K562 (cell line): ENCODE measurements at regions not wholly inside any gene's neighbourhood (a gene's known extent, or its start where the extent isn't known, plus 50 kb on each side); places are given as distances from the start of the nearest gene placed in this dataset.

Source experiments
- ATAC-seq: fragments of 200-7000 bp; cut with Tn5 transposase; 3 replicates; pipeline ENCODE4 v1.9.1; 2020; ENCODE audit warnings: moderate library complexity
- BruUV-seq: library from RNA; stranded (reverse); fragments of 400-500 nt; replicated peaks from 2 replicates; lab custom pipeline; 2021; lab: Mats Ljungman, UMichigan
- CTCF ChIA-PET: fragments of 300-600 bp; formaldehyde crosslinking; extraction: SDS; loops from one replicate; lab custom pipeline; 2021; ENCODE audit warnings: low intra/inter-chr PET ratio; lab: Yijun Ruan, JAX
- POLR2A ChIA-PET: fragments of 300-600, 350-650 bp; sonication (Branson Sonifier 250); formaldehyde crosslinking; extraction: SDS; loops from one replicate; lab custom pipeline; 2021; ENCODE audit warnings: antibody characterized with exemption, inconsistent platforms; lab: Yijun Ruan, JAX
- DNase-seq, 4 experiments: peaks; one replicate each; pipeline versions ENCODE4 v3.0.0 to v3.0.0-alpha.2; 2011 to 2018; ENCODE audit warnings: low spot score in 3 of 4, mixed read lengths in 3 of 4; ENCODE audit errors: extremely low read depth in 1 of 4
- FAIRE-seq: peaks from 2 replicates; lab custom pipeline; 2011; peaks lifted over from hg19 to GRCh38; lab: Jason Lieb, UNC
- H2AFZ ChIP-seq: 2 replicates; pipeline ENCODE4 v1.6.0; 2011; ENCODE audit warnings: low read depth, low read length, control low read depth, inconsistent platforms
- H3K27ac ChIP-seq: fragments of 200-600 bp; 3 replicates; pipeline ENCODE4 v1.8.0; 2011; ENCODE audit warnings: low read depth, mild to moderate bottlenecking, control low read depth, inconsistent platforms, low read length, moderate library complexity, mixed read lengths; ENCODE audit errors: extremely low read depth
- H3K27me3 ChIP-seq, 2 experiments: fragments of 300-600 bp in 1 of 2; 2 replicates in 1 of 2; 3 replicates in 1 of 2; pipeline versions ENCODE4 v1.6.0 to v1.8.0; 2011; ENCODE audit warnings: inconsistent platforms in 2 of 2, low read length in 2 of 2, mild to moderate bottlenecking in 1 of 2, mixed read lengths in 1 of 2, moderate library complexity in 1 of 2; ENCODE audit not compliant: control insufficient read depth in 2 of 2, insufficient read depth in 2 of 2
- H3K36me3 ChIP-seq: fragments of 300-600 bp; 3 replicates; pipeline ENCODE4 v1.8.0; 2011; ENCODE audit warnings: mild to moderate bottlenecking, low read length, inconsistent platforms; ENCODE audit not compliant: control insufficient read depth, insufficient read depth
- H3K4me1 ChIP-seq, 2 experiments: fragments of 200-600 bp in 1 of 2; replicated peaks in 1 of 2; 2 replicates in 1 of 2; 3 replicates in 1 of 2; pipeline versions ENCODE4 v1.5.1 to v1.8.0; 2011; ENCODE audit warnings: inconsistent platforms in 2 of 2, low read length in 2 of 2, mild to moderate bottlenecking in 1 of 2, mixed read lengths in 1 of 2, moderate library complexity in 1 of 2; ENCODE audit not compliant: control insufficient read depth in 2 of 2, insufficient read depth in 2 of 2
- H3K4me2 ChIP-seq: 2 replicates; pipeline ENCODE4 v1.6.1; 2011; ENCODE audit warnings: low read length, control low read depth, inconsistent platforms, mixed read lengths; ENCODE audit not compliant: insufficient read depth
- H3K4me3 ChIP-seq: fragments of 200-600 bp; sonication (generic), shearing (Covaris generic); 2 replicates; pipeline ENCODE4 v1.5.1; 2016; ENCODE audit warnings: control low read depth, inconsistent platforms
- H3K79me2 ChIP-seq: fragments of 200-600 bp; 3 replicates; pipeline ENCODE4 v1.8.0; 2011; ENCODE audit warnings: low read length, inconsistent platforms; ENCODE audit not compliant: control insufficient read depth, insufficient read depth
- H3K9ac ChIP-seq, 2 experiments: 2 replicates each; pipeline versions ENCODE4 v1.6.0 to v1.6.1; 2011; ENCODE audit warnings: low read depth in 2 of 2, low read length in 2 of 2, control low read depth in 1 of 2, inconsistent platforms in 1 of 2, mild to moderate bottlenecking in 1 of 2, mixed read lengths in 1 of 2; ENCODE audit not compliant: insufficient read depth in 1 of 2
- H3K9me1 ChIP-seq: one replicate; pipeline ENCODE4 v1.6.0; 2011; ENCODE audit warnings: inconsistent platforms, mild to moderate bottlenecking, low read length, moderate library complexity; ENCODE audit not compliant: control insufficient read depth, insufficient read depth
- H3K9me3 ChIP-seq: replicated peaks from 2 replicates; pipeline ENCODE4 v1.5.1; 2011; ENCODE audit warnings: low read depth, low read length, inconsistent platforms; ENCODE audit not compliant: control insufficient read depth, insufficient read depth
- H4K20me1 ChIP-seq: replicated peaks from 2 replicates; pipeline ENCODE4 v1.6.1; 2011; ENCODE audit warnings: low read length, inconsistent platforms, mixed read lengths; ENCODE audit not compliant: control insufficient read depth, insufficient read depth
- DACH1 ChIP-seq: fragments of 450-650 bp; IDR thresholded peaks from 2 replicates; pipeline ENCODE4 v1.6.1; 2018; ENCODE audit not compliant: partially characterized antibody
- FOXJ2 ChIP-seq: fragments of 200-800 bp; sonication (Bioruptor generic); IDR thresholded peaks from 2 replicates; pipeline ENCODE4 v1.6.1; 2016; ENCODE audit warnings: missing genetic modification characterization, missing compliant biosample characterization
- HIVEP1 ChIP-seq: fragments of 250-450 bp; sonication (Bioruptor Pico); IDR thresholded peaks from 2 replicates; pipeline ENCODE4 v1.4.0; 2020; ENCODE audit warnings: mild to moderate bottlenecking
- IFI16 ChIP-seq: fragments of 250-450 bp; sonication (Bioruptor Pico); IDR thresholded peaks from 2 replicates; pipeline ENCODE4 v2.1.2; 2022; ENCODE audit warnings: mild to moderate bottlenecking, inconsistent platforms
- MTA2 ChIP-seq: fragments of 450-650 bp; IDR thresholded peaks from 2 replicates; pipeline ENCODE4 v1.6.1; 2016; ENCODE audit warnings: low read depth
- NFRKB ChIP-seq: fragments of 450-650 bp; IDR thresholded peaks from 2 replicates; pipeline ENCODE4 v1.6.1; 2016; ENCODE audit warnings: low read depth
- NR3C1 ChIP-seq: sonication (generic); formaldehyde crosslinking; IDR thresholded peaks from 2 replicates; pipeline ENCODE4 v1.8.1; 2022; ENCODE audit warnings: missing genetic modification reagents
- PHF20 ChIP-seq: fragments of 450-650 bp; IDR thresholded peaks from 2 replicates; pipeline ENCODE4 v1.6.1; 2018; ENCODE audit not compliant: partially characterized antibody
- RBM25 ChIP-seq: fragments of 200-400 bp; formaldehyde crosslinking; IDR thresholded peaks from 2 replicates; pipeline ENCODE4 v1.6.1; 2018; ENCODE audit warnings: low read length, low read depth, moderate library complexity; ENCODE audit not compliant: severe bottlenecking
- SNRNP70 ChIP-seq: fragments of 200-400 bp; formaldehyde crosslinking; optimal IDR thresholded peaks from 2 replicates; pipeline ENCODE3; 2017; ENCODE audit warnings: low read depth, low read length
- SRSF1 ChIP-seq: fragments of 200-400 bp; formaldehyde crosslinking; IDR thresholded peaks from 2 replicates; pipeline ENCODE4 v1.6.1; 2017; ENCODE audit warnings: mild to moderate bottlenecking, low read depth, low read length, moderate library complexity
- TARDBP ChIP-seq: fragments of 450-650 bp; IDR thresholded peaks from 2 replicates; pipeline ENCODE4 v1.6.1; 2016
- TRIM24 ChIP-seq, 2 experiments: fragments of 450-650 bp; IDR thresholded peaks; 2 replicates each; pipeline ENCODE4 v1.6.1; 2016
- ZKSCAN8 ChIP-seq: fragments of 200-800 bp; sonication (Bioruptor generic); IDR thresholded peaks from 2 replicates; pipeline ENCODE4 v1.6.1; 2016; ENCODE audit warnings: missing genetic modification characterization, missing compliant biosample characterization
- ZNF12 ChIP-seq: sonication (generic); formaldehyde crosslinking; IDR thresholded peaks from 2 replicates; pipeline ENCODE4 v1.4.0; 2020; ENCODE audit warnings: mild to moderate bottlenecking, missing genetic modification reagents
- WGBS: fragments of 100-300 bp; shearing (Covaris generic); methylation state at CpG from one replicate; pipeline ENCODE4 v1.1.6; 2016; ENCODE audit warnings: low coverage, mixed read lengths; ENCODE audit not compliant: insufficient coverage; ENCODE audit errors: missing lambda C conversion rate; 5-methylcytosine and 5-hydroxymethylcytosine counted together
- in situ Hi-C: fragments of 300-500 bp; cut with MboI; formaldehyde crosslinking; loops from 4 replicates; pipeline ENCODE4 v1.15.0; 2018; ENCODE audit warnings: inconsistent platforms, mixed read lengths
- intact Hi-C: fragments of 100-400 bp; cut with micrococcal nuclease; formaldehyde crosslinking; loops from 2 replicates; pipeline ENCODE4 v1.14.2; 2022
- TF ChIP-seq, protein P1 (sequence below): fragments of 450-650 bp; formaldehyde crosslinking; IDR thresholded peaks from 2 replicates; pipeline ENCODE4 v1.4.0; 2020; ENCODE audit warnings: mild to moderate bottlenecking
- TF ChIP-seq, protein P2 (sequence below): fragments of 450-650 bp; formaldehyde crosslinking; IDR thresholded peaks from 2 replicates; pipeline ENCODE4 v1.4.0; 2022; ENCODE audit warnings: missing genetic modification characterization
- TF ChIP-seq, protein P3 (sequence below): fragments of 450-650 bp; formaldehyde crosslinking; conservative IDR thresholded peaks from 2 replicates; pipeline ENCODE4 v1.4.0; 2022; ENCODE audit warnings: mild to moderate bottlenecking, missing genetic modification characterization

DNA sequence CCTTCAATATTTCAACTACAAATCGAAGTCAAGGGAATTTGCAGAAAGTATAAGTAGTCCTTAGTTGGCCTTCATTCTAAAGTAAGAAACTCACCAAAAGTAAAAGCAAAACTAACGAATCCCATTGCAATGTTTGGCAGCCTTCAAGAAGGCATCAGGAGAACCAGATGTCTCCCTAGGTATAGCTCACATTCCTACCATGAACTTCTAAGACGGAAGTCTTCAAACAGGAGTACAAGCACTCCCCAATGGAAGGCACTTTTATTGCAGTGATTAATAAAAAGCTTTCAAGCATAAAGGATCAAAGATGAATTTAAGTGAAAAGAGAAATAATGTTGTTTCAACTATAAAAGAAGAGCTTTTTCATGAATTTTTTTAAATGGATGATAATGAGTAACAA, 236.0 kb upstream of the NR5A2 start (continued):
- TF ChIP-seq, protein P1, sequence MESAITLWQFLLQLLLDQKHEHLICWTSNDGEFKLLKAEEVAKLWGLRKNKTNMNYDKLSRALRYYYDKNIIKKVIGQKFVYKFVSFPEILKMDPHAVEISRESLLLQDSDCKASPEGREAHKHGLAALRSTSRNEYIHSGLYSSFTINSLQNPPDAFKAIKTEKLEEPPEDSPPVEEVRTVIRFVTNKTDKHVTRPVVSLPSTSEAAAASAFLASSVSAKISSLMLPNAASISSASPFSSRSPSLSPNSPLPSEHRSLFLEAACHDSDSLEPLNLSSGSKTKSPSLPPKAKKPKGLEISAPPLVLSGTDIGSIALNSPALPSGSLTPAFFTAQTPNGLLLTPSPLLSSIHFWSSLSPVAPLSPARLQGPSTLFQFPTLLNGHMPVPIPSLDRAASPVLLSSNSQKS (CRISPR knock-in tag) = no peak
- TF ChIP-seq TARDBP = no peak
- TF ChIP-seq DACH1 = no peak
- no peak for TF ChIP-seq FOXJ2
- no peak for TF ChIP-seq RBM25

DNA sequence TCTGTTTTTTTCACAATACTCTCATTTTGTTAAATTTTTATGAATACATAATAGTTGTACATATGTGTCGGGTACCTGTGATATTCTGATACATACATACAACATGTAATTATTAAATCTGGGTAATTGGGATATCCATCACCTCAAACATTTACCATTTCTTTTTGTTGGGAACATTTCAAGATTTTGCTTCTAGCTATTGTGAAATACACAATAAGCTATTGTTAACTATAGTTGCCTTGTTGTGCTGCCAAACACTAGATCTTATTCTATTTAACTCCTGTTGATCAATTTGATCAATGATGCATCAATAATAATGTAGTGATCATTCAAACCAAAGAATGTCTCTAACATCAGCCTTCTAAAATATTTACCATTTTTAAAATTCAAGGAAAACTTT, 234.6 kb upstream of the NR5A2 start:
- FAIRE-seq (no peak), DNase-seq (no peak), ATAC-seq (no peak)
- intact Hi-C loops (no loop called here), in situ Hi-C loops (no loop called here)
- Histone ChIP-seq H3K4me1 (no peaks in the 10 kb centered on the region), H3K9me3 (no peaks in the 10 kb centered on the region)
- POLR2A ChIA-PET = no interaction called here
- TF ChIP-seq IFI16 = no peak
- TF ChIP-seq TRIM24 (IDR thresholded peaks at IDR 0.05) = no peak
- TF ChIP-seq, protein P2, sequence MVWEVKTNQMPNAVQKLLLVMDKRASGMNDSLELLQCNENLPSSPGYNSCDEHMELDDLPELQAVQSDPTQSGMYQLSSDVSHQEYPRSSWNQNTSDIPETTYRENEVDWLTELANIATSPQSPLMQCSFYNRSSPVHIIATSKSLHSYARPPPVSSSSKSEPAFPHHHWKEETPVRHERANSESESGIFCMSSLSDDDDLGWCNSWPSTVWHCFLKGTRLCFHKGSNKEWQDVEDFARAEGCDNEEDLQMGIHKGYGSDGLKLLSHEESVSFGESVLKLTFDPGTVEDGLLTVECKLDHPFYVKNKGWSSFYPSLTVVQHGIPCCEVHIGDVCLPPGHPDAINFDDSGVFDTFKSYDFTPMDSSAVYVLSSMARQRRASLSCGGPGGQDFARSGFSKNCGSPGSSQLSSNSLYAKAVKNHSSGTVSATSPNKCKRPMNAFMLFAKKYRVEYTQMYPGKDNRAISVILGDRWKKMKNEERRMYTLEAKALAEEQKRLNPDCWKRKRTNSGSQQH (CRISPR knock-in tag) = no peak
- TF ChIP-seq, protein P3, sequence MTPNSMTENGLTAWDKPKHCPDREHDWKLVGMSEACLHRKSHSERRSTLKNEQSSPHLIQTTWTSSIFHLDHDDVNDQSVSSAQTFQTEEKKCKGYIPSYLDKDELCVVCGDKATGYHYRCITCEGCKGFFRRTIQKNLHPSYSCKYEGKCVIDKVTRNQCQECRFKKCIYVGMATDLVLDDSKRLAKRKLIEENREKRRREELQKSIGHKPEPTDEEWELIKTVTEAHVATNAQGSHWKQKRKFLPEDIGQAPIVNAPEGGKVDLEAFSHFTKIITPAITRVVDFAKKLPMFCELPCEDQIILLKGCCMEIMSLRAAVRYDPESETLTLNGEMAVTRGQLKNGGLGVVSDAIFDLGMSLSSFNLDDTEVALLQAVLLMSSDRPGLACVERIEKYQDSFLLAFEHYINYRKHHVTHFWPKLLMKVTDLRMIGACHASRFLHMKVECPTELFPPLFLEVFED (CRISPR knock-in tag) = no peak
- TF ChIP-seq HIVEP1 (CRISPR knock-in tag) = no peak
- no peak for TF ChIP-seq SRSF1
- TF ChIP-seq MTA2 = no peak
- no peak for TF ChIP-seq NR3C1 (CRISPR knock-in tag)
- no peak for TF ChIP-seq NFRKB
- no peak for TF ChIP-seq ZKSCAN8 (CRISPR knock-in tag)
- TF ChIP-seq PHF20 = no peak
- no peak for TF ChIP-seq SNRNP70
- no peak for TF ChIP-seq ZNF12
- TF ChIP-seq, all 486 proteins: peak for 0
- no peaks in the 10 kb centered on the region for H3K79me2 ChIP-seq
- no peak overlapping the region for H3K4me2 ChIP-seq
- CTCF ChIA-PET = no interaction called here
- no peak overlapping the region for H2AFZ ChIP-seq
- no peaks in the 10 kb centered on the region for H3K36me3 ChIP-seq
- H3K9ac ChIP-seq = no peak overlapping the region
- 0% methylated on average over 1 of the region's 1 CpG for WGBS
- no TSS peak for BruUV-seq
- H3K4me3 ChIP-seq = no peak overlapping the region
- no peaks in the 10 kb centered on the region for H4K20me1 ChIP-seq
- H3K9me1 ChIP-seq = no peaks in the 10 kb centered on the region
- H3K27me3 ChIP-seq = no peaks in the 10 kb centered on the region
- no peak overlapping the region for H3K27ac ChIP-seq
